Upper lobe of left lung (tissue), 4 donors: ENCODE measurements at regions not wholly inside any gene's neighbourhood (a gene's known extent, or its start where the extent isn't known, plus 50 kb on each side); places are given as distances from the start of the nearest gene placed in this dataset.

Experiments used
- EP300 ChIP-seq, 4 donors: sonication (generic); formaldehyde crosslinking; IDR thresholded peaks; one replicate each; pipeline ENCODE4 v1.5.1; 2017; ENCODE audit warnings: antibody characterized with exemption in 4 of 4, control low read depth in 2 of 4
- POLR2A ChIP-seq, 4 donors: fragments of 450-650 bp; IDR thresholded peaks; one replicate each; pipeline ENCODE4 v1.5.1; 2016 to 2017; ENCODE audit warnings: antibody characterized with exemption in 4 of 4, mild to moderate bottlenecking in 2 of 4
- POLR2AphosphoS5 ChIP-seq, 2 donors: sonication (generic); formaldehyde crosslinking; IDR thresholded peaks; one replicate each; pipeline ENCODE4 v1.5.1; 2017; ENCODE audit warnings: antibody characterized with exemption in 2 of 2
- TF ChIP-seq, protein P1 (sequence below), 6 experiments: fragments of 450-650 bp in 4 of 6; fragments of 200-600 bp in 2 of 6; sonication (generic) in 2 of 6; IDR thresholded peaks; one replicate each; pipeline ENCODE4 v1.5.1; 2016 to 2019; ENCODE audit warnings: antibody characterized with exemption in 6 of 6

DNA sequence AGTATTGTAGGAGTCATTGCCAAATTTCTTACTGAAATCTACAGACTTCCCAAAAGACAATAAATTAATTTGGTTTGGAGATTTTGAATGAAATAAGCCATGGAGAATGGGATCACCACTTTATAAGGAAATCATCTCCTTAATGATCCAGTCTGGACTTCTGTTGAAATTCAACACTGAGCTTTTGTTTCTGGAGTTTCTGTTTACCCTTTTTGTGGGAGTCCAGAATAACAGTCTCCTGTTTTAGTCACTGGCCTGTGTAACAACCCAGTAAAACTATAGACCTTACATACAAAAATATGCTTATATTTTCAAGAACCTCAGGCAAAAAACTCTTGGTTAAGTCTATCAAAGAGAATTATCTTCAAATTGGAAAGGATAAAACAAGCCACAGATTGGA, 321.7 kb upstream of the PLET1 start:
- TF ChIP-seq, protein P1, sequence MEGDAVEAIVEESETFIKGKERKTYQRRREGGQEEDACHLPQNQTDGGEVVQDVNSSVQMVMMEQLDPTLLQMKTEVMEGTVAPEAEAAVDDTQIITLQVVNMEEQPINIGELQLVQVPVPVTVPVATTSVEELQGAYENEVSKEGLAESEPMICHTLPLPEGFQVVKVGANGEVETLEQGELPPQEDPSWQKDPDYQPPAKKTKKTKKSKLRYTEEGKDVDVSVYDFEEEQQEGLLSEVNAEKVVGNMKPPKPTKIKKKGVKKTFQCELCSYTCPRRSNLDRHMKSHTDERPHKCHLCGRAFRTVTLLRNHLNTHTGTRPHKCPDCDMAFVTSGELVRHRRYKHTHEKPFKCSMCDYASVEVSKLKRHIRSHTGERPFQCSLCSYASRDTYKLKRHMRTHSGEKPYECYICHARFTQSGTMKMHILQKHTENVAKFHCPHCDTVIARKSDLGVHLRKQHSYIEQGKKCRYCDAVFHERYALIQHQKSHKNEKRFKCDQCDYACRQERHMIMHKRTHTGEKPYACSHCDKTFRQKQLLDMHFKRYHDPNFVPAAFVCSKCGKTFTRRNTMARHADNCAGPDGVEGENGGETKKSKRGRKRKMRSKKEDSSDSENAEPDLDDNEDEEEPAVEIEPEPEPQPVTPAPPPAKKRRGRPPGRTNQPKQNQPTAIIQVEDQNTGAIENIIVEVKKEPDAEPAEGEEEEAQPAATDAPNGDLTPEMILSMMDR (IDR thresholded peaks at IDR 0.05) = no peak
- no peak for TF ChIP-seq POLR2A (IDR thresholded peaks at IDR 0.05)
- TF ChIP-seq POLR2AphosphoS5 (IDR thresholded peaks at IDR 0.05) = no peak
- no peak for TF ChIP-seq EP300 (IDR thresholded peaks at IDR 0.05)
